NCI-H774 (cell line): ENCODE measurements at regions not wholly inside any gene's neighbourhood (a gene's known extent, or its start where the extent isn't known, plus 50 kb on each side); places are given as distances from the start of the nearest gene placed in this dataset.

Experiments
- DNase-seq: peaks from one replicate; lab custom pipeline; 2025; lab: John Stamatoyannopoulos, UW

- DNase-seq = no peak
These were observed 490.5 kb upstream of the SEMA6A start for GRCh38 chr5:117065161-117065560.

DNA sequence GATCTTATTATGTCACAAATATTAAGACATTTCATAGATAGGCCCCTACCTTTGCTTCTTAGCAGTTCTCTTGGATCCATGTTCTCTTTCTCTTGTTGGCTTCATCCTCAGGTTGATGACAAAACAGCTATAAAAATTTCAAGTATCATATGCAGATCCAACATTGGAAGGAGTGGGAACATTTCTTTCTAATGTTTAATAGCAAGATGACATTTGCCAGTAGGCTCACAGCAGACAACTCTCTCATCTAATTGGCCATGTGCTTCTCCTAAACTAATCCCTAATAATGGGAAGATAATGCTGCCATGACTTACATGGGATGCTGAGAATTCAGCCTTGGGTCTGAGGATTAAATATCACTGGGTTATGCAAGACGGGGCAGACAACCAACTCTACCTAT, 485.5 kb upstream of the SEMA6A start:
- DNase-seq = no peak

DNA sequence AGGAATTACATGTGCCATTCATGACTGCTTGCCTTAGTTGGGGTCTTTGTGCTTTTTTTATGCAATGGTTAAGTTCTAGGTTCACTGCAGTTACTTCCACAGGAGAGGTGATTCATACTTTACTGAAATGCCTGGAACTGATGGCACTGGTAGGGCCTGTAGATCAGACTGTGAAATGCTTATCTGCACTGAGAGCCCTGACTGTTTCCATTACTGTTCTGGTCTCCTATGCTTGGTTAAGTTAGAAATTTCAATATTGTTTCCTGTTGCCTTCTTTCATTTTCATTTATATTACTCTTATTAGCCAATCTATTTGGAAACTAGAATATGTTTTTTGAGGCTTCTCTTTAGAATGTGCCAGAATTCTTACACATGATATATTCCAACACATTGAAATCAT, 484.1 kb upstream of the SEMA6A start:
- DNase-seq = no peak

GRCh38 chr5:117055517-117055916, 480.9 kb upstream of the SEMA6A start:
- no peak for DNase-seq

DNA sequence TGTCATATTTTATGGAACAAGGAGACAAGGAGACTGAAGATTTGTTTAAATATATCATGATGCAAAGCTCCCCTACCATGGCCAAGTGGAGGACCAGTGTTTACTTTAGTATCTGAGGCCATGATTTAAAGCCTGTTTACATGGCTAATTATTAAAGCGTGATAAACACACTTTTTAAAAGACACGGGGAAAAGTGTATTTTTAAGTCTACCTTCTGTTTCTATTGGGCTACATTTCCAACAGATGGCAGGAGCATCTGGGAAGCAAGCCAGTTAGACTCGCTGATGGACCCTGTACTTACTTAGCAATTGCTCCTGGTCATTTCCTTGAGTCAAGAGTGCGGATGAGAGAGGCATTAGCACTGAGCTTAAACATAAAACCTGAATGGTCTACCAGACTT, 480.3 kb upstream of the SEMA6A start:
- DNase-seq = peak; percentile 13

GRCh38 chr5:117054141-117054540, 479.5 kb upstream of the SEMA6A start:
- DNase-seq = no peak

DNA sequence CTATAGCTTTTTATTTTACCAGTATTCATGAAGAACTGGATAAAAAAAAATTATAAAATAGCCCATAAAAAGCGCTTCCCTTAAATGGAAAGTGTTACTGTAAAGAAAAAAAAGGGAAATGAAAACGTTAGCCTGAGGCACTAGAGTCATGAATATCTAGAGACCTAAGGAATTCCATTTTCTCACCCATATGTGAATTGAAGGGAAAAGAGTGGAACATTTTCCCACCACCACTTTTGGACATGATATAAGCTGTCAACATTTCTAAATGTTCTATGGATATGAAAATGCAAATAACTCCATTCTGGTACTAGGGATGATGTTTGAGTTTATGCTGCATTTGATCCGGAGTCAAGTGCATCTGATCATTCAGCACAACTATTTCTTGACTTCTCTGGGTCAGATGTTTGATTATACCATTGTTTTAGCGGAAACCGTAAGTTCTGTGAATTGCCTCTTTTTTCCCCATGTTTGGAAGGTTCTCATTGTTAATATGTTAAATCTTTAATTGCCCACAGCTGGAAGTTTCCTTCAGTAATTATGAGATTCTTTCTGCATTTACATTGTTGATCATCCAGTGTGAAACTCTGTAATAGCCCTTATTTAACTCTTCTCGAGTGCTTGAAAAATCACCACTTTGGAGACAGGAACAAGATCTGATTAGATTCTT, 467.4 kb upstream of the SEMA6A start:
- no peak for DNase-seq

DNA sequence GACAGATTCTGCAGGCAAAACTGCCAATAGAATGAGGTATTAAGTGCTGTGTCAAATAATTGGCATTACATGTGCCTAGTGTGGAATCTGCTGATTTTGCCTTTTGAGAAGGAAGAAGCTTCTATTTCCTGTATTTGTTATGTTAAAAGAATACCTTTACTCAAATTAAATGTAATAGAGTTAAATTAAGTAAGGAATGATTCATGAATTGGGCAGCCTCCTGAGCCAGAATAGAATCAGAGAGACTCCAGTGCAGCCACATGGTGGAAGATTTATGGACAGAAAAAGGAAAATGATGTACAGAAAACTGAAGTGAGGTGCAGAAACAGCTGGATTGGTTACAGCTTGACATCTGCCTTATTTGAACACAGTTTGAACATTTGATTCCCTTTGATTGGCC, 464.4 kb upstream of the SEMA6A start:
- no peak for DNase-seq

DNA sequence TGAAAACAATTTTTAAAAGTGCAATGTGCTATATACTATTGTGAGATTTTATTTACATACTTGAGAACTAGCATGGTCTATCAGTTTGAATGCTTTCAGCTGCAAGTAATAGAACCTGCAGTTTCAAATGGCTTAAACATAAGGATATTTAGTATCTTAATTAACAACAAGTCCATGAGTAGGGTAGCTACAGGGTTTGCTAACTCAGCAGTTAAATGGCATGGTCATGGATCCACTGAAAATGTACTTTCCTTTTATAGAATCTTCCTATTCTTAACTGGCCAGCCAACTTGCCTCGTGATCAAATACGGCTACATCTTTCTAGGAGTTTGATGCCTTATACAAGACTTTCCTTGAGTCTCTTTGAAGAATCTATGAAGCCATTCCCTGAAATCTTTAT, 452.8 kb upstream of the SEMA6A start:
- no peak for DNase-seq

DNA sequence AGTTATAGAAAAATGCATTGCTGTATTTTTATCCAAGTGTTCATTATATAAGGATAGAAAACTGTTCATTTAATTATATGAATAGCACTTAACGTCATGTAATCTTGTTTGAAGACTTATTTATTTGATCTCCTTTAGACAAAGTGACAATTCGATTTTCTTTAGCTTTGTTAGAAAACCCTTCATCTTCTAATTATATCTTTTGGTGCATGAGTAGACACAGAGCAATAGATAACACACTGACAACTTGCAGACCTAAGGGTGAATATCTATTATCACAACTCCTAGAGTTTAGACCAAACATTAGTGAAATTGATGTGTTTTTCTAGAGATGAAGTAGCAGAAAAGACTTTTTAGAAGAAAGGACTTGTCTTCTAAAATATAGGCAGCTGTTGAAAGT, 446.4 kb upstream of the SEMA6A start:
- no peak for DNase-seq

DNA sequence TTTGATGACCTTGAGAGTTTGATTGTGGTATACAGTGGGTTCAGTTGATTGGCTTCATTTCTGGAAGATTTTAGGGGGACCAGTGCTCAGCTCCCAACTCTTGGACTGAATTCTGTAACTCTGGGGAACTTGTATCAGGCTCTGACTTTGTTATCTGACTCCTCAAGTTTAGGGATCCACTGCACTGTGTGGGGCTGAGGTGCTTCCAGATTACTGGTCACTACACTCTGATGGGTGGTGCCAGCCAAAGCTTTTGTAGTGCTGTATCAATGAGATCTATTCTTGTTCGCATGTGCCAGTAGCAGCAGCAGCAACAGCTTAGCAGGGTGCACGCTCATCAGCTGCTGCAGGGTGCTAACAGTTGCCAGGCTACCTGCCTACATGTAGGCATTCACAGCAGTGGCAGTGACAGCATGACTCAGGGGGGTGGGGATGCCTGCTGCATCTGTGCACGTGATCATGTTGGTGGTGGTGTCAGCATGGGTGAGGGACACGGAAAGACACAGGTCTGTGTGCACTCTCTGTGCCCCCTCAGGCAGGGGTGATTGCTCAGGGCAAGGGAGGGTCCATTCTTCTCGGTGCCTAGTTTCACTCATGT, 438.8 kb upstream of the SEMA6A start:
- DNase-seq = no peak

GRCh38 chr5:117010574-117010973, 436.0 kb upstream of the SEMA6A start:
- DNase-seq = no peak

DNA sequence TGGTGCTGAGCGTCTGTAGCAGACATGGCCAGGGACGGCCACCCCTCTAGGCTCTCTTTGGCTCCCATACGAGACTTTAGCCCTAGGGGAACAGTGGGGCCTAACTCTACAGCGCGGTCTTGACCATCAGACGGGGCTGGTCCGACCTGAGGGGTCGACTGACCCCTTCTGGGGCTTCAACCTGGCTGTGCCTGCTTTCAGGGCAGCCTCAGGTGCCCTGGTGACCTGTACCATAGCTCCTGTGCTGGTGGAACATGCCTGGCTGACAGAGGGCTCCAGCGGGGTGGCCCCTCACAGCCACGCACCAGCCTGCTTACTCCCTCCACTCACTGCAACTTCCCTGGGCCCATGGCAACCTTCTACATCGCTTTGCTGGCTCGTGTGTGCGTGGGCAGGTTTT, 423.4 kb upstream of the SEMA6A start:
- no peak for DNase-seq

DNA sequence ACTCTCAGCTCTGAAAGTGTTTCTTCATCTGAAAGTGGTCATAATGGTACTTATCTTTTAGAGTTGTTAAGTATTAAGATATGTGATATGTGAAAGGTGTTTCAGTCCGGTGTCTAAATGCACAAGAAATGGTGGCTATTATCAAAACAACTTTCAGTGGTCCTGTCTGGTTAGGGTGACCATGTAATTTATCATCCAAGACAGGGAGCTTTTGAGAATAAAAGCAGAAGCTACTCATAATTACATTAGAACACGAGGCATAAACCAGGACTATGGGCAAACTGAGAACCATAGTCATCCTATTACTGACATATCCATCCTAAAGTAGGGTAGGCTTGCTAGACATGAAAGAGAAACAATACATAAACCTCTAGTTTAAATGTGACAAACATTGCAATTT, 418.1 kb upstream of the SEMA6A start:
- no peak for DNase-seq

- no peak for DNase-seq
These were observed 415.4 kb upstream of the SEMA6A start for GRCh38 chr5:116989995-116990394.

DNA sequence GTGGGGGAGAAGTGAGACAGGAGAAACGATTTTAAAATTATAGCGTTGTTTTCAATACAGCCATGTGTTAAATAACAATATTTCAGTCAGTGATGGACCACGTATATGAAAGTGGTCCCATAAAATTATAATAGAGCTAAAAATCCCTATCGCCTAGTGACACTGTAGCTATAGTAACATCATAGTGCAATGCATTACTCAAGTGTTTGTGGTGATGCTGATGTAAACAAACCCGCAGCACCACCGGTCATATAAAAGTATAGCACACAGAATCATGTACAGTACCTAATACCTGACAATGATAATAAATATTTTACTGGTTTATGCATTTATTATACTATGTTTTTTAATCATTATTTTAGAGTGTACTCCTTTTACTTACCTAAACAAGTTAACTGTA, 407.4 kb upstream of the SEMA6A start:
- DNase-seq = no peak

GRCh38 chr5:116980581-116980980, 406.0 kb upstream of the SEMA6A start:
- DNase-seq = no peak

DNA sequence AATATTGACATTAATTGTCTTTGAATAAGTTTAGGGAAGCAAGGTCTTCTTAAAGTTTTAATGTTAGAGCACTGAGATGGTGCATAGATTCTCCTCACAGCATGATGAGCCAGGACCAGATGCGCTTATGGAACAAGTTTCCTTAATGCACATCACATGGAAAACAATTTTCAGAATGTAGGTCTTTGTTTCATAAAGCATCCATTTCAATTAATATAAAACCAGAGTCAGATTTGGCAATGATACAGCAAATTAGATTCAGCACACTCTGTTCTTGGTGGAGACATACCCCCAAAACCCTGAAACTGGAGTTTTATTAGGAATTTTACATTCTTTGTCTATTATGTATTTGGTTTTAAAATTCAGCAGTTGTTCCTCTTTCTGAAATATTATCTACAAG, 402.1 kb upstream of the SEMA6A start:
- no peak for DNase-seq

- no peak for DNase-seq
These were observed 396.5 kb upstream of the SEMA6A start for GRCh38 chr5:116971131-116971530.

- no peak for DNase-seq
These were observed 395.7 kb upstream of the SEMA6A start for GRCh38 chr5:116970318-116970717.

DNA sequence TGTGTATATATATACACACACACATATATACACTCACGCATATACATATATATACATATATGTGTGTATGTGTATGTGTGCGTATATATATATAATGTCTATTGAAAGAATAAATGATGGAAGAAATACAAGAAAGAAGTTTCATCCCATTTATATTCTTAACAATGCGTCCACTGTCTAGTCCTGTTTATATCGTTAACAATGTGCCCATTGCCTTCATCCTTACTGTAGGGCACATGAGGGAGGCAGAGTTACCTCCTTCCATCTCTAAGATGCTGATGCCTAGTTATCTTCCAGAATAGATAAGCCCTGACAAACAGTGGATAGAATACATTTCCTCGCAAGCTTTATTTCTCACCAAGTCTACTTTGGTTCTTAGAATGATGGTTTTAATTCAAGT, 389.8 kb upstream of the SEMA6A start:
- no peak for DNase-seq

DNA sequence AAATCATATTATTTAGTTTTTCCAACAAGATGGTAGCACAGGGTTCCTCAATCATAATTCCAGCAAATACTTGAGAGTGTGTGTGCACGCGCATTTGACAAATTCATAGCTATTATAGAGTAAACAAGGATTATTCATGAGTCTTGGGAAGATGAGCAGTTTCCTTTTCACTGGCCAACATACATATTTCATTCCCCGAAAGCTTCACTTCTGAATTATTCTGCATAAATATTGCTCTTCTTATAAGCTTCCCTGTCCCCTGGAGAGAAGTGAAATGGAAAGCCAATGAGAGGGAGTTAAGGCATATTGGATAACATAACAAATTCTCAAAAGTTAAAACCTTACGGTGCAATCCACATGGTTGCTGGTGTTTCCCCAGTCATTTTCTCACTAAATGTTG, 386.4 kb upstream of the SEMA6A start:
- DNase-seq = no peak

GRCh38 chr5:116959843-116960242, 385.2 kb upstream of the SEMA6A start:
- no peak for DNase-seq

GRCh38 chr5:116953251-116953930, 378.8 kb upstream of the SEMA6A start:
- DNase-seq = no peak
